Epithelial cell of esophagus (primary cell): ENCODE measurements at regions not wholly inside any gene's neighbourhood (a gene's known extent, or its start where the extent isn't known, plus 50 kb on each side); places are given as distances from the start of the nearest gene placed in this dataset.

Experiments used
- DNase-seq: peaks from one replicate; pipeline ENCODE4 v3.0.0; 2010; ENCODE audit warnings: low read depth
- H3K4me3 ChIP-seq: 2 replicates; pipeline ENCODE4 v1.5.1; 2011; ENCODE audit warnings: mild to moderate bottlenecking, low read length, control low read depth
- CTCF ChIP-seq: IDR thresholded peaks from 2 replicates; pipeline ENCODE4 v1.5.1; 2011; ENCODE audit warnings: low read depth, mild to moderate bottlenecking, low read length, control low read depth, inconsistent platforms; ENCODE audit not compliant: insufficient read depth; ENCODE audit errors: missing control alignments

DNA sequence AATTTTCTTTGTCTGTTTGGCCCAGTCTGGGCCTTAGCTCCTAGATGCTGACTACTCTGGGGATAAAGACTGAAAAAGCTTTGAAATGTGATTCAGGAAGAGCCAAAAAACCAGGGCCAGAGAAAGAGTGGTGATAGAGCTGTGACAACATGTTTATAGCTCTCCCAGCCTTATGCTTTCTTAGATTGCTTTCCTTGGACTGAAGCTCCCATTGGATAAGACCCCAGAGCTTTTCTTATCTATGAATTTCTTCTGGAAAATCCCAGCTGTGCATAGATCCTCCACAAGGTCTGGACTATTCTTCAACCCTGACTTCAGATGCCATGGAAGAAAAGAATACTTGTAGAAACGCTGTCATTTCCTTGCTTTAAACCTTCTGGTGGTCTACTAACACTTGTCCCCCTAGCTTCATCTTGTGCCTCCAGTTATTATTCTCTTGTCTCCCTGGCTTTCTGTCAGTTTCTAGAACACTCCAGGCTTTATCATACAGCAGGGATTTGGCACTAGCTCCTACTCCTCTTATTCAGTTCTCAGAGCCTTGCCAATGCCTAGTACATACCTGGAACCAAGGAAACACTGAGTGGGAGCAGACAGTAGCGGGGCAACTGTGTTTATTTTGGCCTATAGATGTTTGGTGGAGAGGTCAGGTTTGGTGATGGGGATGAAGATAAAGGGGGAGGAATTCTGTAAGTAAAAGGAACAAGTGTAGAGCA lies 57.1 kb upstream of the TEX13D start:
- no peak for TF ChIP-seq CTCF
- no peak for DNase-seq
- H3K4me3 ChIP-seq = no peak overlapping the region

DNA sequence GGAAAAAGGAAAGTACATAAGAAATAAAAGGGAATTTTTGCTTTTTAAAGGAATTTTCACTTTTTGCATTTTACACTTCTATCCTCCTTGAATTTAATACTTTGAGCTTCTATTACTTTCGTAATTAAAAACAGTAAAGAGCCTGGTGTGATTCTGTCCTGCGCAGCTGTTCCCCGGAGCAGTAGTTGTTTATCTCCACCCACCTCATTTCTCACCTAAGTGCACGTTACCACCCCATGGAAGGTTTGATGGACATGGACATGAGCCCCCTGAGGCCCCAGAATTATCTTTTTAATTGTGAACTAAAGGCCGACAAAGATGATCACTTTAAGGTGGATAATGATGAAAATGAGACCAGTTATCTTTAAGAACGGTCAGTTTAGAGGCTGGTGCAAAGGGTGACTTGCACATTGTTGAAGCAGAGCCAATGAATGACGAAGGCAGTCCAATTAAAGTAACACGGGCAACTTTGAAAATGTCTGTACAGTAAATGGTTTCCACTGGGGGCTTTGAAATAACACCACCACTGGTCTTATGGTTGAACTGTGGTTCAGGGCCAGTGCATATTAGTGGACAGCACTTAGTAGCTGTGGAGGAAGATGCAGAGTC lies 52.1 kb upstream of the TEX13D start:
- no peak overlapping the region for H3K4me3 ChIP-seq
- TF ChIP-seq CTCF = no peak
- no peak for DNase-seq

DNA sequence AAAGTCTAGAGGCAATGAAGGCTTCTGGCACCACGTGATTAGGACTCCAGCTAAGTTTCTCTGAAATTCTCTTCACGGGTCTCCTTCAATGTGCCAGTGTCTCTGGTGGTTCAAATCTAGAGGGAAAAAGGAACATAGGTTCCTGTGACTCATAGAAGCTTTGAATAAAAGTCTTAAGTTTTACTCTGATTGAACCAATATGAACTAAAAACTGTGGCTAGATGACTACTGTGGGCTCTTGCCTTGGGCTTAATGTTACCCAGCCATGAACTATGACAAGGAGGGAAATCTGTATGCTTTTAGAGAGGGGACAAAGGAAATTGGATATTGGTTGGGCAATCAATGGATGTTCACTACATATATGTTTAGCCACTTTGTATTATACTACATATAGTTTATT lies 49.9 kb upstream of the TEX13D start:
- TF ChIP-seq CTCF = no peak
- H3K4me3 ChIP-seq = no peak overlapping the region
- no peak for DNase-seq
